EL (cell line): ENCODE measurements at regions not wholly inside any gene's neighbourhood (a gene's known extent, or its start where the extent isn't known, plus 50 kb on each side); places are given as distances from the start of the nearest gene placed in this dataset.
A peak's percentile ranks its signal among the peaks of the same experiment; 100 is the strongest.
"Not testable (repeated sequence)": the region's sequence is repeated elsewhere in the genome, so short reads cannot be mapped to it uniquely, and the experiment has no call there.

Experiments
- DNase-seq: peaks from one replicate; pipeline ENCODE4 v3.0.0-alpha.2; 2016

DNA sequence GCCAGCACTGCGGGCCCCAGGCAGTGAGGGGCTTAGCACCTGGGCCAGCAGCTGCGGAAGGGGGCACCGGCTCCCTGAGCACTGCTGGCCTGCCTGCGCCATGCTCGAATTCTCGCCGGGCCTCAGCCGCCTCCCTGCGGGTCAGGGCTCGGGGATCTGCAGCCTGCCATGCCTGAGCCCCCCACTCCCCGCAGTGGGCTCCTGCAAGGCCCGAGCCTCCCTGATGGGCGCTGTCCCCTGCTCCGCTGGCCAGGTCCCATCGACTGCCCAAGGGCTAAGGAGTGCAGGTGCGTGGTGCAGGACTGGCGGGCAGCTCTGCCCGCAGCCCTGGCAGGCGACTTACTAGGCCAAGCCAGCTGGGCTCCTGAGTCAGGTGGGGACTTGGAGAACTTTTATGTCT is 133.3 kb upstream of the LMNTD1 start:
- no peak for DNase-seq

DNA sequence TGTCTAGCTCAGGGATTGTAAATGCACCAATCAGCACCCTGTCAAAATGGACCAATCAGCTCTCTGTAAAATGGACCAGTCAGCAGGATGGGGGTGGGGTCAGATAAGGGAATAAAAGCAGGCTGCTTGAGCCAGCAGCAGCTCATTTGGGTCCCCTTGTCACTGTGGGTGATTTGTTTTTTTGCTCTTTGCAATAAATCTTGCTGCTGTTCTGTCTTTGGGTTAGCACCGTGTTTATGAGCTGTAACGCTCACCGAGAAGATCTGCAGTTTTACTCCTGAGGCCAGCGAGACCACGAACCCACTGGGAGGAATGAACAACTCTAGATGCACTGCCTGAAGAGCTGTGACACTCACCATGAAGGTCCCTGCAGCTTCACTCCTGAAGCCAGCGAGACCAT is 134.1 kb upstream of the LMNTD1 start:
- DNase-seq = no peak

DNA sequence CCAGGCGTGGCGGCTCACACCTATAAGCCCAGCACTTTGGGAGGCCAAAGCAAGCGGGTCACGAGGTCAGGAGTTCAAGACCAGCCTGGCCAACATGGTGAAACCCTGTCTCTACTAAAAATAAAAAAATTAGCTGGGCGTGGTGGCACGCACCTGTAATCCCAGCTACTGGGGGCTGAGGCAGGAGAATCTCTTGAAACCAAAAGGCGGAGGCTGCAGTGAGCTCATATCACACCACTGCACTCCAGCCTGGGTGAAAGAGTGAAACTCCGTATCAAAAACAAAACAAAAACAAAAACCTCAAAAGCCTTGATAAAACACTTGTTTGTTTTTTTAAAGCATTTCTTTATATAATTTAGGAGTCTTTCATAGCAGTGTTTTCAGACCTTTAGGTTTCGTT is 135.8 kb upstream of the LMNTD1 start:
- DNase-seq = not testable (repeated sequence)

DNA sequence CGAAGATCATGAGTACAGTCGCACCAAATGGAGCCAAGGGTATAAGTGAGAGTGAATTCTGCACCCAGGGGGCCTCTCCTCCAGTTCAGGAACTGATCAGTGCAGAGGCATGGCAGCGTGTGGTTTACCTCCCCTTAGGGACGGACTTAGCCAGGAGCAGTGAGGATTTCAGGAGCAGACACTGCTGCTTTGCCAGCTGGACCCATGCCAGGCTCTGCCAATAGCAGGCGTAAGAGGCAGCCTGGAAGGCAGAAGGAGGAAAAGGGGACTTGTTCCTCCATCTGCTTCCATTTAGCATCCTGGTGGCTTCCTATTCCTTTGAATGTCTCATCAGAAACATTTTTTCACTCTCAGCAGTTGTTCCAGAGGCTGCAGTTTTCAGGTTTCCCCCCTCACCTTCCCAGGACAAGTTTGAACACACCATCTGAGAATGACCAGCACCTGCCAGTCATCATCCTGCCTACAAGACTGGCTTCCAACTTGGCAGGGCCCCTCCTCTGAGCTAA is 137.0 kb upstream of the LMNTD1 start:
- no peak for DNase-seq

DNA sequence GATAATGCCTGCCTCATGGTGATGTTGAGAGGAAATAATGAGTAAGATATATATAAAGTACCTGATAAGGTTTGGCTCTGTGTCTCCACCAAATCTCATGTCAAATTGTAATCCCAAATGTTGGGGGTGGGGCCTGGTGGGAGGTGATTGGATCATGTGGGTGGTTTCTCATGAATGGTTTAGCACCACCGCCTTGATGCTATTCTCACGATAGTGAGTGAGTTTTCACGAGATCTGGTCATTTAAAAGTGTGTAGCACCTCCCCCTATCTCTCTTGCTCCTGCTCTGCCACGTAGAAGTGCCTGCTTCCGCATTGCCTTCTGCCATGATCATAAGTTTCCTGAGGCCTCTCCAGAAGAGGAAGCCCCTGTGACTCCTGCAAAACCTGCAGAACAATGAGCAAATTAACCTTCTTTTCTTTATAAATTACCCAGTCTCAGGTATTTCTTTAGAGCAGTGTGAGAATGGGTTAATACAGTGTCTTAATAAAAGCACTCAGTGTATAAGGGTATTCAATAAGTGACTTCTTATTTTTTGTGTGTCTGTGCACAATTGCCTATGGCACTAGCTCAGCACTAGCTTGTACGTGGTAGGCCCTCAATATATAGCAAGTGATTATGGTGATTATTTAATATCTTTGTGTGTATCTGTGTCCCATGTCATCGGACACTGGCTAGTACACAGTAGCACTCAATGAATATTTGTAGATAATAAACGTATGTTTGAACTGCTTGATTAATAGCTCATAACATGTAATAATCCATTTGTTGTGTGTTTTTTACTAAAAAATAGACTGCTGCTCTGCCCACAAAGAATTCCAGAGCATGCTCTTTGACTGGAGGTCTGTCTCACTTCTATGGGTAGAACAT is 138.1 kb upstream of the LMNTD1 start:
- no peak for DNase-seq

DNA sequence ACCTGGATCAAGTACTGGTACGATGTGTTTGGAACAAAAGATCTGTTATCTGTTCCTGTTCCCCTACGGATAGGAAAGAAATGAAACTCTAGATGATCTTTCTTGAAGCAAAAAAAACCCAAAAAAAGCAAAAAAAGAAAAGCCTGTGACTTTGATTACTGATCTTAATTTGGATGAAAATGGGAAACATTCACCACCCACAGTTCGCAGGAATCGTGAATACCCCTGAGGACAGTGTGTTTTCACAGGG is 138.7 kb upstream of the LMNTD1 start:
- DNase-seq = no peak

DNA sequence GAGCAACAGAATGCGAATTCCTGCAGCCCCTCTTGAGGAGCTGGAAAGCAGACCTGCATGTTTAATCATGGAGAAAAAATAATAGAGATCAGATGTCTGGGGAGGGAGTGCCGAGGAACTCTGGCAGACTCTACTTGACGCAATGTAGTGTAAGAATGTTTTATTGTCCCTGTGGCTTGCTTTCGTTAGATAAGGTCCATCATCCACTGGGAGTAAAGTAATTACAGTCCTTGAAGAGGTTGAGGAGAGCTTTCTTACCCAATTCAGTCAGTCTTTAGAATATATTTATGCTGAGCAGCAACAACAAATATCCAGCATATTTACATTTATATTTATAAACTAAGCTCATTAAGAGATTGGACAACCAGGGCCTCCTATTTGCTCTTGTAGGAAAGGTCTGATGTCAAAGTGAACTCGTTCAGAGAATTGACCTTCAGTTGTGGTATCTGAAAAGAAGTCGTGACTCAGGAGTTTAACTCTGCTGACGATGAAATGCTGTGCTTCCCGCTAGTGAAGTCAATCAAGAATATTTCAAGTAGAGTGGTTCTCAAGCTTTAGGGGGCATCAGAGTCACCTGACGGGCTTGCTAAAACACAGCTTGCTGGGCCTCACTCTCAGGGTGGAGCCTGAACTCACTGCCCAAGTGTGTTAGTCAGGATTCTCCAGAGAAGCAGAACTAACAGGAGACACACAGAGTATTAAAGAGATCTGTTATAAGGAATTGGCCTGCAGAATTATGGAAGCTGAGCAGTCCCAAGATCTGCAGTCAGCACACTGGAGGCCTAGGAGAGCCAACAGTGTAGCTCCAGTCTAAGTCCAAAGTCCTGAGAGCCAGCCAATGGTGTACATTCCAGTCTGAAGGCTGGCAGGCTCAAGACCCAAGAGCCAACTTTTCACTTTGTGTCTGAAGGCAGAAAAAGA is 139.3 kb upstream of the LMNTD1 start:
- DNase-seq = no peak

DNA sequence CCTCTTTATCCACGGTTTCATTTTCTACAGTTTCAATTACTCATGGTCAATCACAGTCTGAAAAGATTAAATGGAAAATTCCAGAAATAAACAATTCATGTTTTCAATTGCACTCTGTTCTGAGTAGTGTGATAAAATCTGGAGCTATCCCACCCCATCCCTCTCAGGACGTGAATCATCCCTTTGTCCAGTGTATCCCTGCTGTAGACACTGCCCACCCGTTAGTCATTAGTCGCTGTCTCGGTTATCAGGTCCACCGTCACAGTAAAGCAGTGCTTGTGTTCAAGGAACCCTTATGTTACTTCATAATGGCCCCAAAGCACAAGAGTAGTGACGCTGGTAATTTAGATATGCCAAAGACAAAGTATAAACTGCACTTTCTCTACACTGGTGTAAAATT is 141.0 kb upstream of the LMNTD1 start:
- DNase-seq = peak; percentile 84

DNA sequence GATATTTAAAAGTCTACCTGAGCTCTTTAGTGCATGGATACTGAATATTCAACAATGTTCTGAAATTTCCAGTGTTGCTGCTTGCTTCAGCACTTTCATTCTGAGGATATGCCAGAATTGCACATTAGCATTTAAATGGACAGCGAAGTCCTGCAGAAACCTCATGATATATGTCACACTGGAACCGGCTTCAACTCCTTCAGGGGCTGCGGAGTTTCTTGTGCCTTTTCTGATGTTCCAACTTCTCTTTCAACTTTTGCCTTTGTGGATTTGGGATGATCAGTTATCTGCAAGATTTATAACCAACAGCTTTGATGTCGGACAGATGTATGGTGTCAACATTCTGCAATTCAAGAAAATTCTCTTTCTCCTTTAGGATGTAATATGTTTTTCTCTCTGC is 142.5 kb upstream of the LMNTD1 start:
- no peak for DNase-seq

DNA sequence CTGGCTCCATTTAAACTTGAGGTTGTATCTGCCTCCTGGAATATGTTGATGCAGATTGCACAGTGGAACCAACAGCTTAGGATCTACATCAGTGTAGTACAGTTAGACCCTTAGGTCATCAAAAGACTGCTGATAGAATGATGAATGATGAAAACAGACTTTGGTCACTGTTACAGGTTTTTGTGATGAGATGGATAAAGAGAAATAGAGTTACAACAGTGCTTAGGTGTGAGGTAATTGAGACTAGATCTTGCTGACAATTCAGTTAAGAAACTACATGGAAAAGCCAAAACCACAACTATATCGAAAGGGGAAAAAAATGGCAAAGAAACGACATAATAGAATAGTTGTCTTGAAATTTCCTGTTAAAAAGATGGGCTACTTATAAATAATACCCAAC is 145.7 kb upstream of the LMNTD1 start:
- DNase-seq = no peak

DNA sequence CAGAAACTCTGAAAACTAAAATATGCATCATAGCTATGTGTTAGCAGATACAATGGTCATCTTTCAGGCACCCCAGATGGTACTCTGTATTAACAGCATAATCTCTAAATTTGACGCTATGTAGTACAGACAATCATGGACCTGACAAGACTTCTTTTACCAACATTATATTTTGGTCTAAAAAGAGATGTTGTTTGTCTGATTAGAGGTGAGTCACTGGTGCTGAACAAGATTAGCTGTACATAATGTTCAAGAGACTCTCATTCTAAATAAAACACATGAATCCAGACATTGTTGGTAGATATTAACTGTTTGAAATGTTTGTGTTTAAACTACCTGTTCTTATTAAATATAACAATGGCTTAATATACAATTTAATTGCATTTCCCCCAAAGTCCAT is 146.4 kb upstream of the LMNTD1 start:
- no peak for DNase-seq

DNA sequence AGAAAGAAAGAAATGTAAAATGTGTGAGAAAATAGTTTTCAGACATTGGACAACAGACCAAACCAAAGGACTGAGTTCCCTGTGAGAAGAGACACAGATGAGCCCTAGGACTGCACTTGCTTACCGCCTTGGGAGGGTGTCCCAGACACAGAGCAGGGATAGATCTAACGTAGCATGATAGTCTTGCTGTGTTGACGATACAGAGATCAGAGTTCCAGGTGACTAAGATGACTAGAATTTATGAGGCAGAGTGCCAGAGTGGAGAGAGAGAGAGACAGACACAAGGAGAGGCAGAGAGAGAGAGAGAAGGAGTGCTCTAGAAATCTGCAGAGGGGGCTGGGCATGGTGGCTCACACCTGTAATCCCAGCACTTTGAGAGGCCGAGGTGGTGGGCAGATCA is 148.2 kb upstream of the LMNTD1 start:
- peak; percentile 77 for DNase-seq

DNA sequence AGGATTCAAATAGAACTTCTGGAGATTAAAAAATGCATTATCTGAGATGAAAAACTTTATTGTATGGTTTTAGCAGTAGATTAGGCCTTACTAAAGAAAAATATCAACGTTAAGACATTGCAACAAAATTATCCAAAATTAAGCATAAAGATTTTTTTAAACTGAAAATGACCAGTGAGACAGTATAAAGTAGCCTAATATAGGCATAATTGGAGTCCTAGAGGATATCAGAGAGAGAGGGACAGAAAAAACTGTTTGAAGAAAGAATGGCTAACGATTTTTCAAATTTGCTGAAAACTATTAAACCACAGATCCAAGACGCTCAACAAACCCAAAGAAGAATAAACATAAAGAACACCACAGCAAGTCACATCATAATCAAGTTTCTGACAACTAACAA is 149.5 kb upstream of the LMNTD1 start:
- DNase-seq = no peak

DNA sequence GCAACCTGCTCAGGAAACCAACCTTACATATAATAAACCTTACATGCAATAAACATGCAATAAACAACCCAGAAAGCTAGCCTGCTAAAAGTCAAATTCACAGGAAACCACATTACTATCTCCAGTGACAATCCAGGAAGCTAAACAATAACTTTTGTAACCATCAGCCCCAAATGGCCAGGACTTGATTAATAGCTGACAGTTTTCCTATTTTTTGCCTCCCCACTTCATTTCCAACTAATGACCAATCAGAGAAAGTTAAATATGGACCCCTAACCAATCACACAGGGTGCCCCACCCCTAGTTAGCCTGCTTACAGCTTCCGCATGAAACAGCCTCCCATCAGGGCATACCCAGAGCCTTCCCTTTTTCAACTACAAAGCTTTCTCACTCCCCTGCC is 152.2 kb upstream of the LMNTD1 start:
- no peak for DNase-seq

DNA sequence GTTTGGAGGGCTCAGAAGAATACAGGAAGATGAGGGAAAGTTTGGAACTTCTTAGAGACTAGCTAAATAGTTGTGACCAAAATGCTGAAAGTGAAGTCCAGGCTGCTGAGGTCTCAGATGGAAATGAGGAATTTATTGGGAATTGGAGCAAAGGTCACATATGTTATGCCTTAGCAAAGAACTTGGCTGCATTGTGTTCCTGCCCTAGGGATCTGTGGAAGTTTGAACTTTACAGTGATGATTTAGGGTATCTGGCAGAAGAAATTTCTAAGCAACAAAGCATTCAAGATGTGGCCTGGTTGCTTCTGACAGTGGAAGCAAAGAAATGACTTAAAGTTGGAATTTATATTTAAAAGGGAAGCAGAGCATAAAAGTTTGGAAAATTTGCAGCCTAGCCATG is 153.6 kb upstream of the LMNTD1 start:
- DNase-seq = peak; percentile 23

DNA sequence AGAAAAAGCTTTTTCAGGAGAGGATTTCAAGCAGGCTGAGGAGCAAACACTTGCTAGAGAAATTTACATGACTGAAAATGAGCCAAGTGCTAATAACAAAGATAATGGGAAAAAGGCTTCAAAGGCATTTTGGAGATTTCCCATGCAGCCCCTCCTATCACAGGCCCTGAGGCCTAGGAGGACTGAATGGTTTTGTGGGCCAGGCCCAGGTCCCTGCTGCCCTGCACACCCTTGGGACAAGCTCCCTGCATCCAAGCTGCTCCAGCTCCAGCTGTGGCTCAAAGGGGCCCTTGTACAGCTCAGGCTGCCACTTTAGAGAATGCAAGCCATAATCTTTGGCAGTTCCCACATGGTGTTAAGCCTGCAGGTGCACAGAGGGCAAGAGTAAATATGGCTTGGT is 154.0 kb upstream of the LMNTD1 start:
- DNase-seq = no peak

DNA sequence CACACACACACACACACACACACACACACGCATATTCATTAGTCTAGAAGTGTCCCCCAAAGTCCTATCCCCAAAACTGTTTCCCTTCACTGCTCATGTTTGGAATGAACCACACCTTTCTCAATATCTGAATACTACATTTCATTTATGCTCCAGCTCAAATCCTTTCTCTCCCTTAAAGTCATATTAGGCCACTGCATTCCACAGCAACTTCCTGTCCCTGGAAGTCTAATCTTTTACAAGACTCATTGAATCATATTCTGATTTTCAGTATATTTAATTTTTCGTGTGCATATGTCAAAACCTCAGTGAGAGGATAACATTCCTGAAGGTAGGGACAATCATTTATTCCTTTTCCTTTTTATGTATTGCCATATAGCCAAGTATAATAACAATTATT is 155.6 kb upstream of the LMNTD1 start:
- DNase-seq = no peak

DNA sequence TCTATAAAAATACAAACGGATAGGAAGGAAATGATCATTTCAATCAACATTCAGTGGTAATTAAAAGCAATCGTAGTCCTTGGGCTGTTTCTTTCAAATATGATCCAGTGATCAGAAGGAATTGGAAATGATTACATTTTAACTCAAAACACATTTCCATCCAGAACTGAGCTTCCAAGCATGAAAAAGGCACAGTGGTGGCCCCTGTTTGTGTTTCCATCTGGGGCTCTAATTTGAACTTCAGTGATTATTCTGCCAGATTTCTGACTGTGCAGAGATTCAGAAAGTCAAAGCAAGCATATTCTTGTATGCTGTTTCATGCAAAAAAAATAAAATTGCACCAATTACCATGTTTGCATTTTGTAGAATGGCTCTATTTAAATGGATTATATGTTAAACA is 157.0 kb upstream of the LMNTD1 start:
- DNase-seq = no peak

DNA sequence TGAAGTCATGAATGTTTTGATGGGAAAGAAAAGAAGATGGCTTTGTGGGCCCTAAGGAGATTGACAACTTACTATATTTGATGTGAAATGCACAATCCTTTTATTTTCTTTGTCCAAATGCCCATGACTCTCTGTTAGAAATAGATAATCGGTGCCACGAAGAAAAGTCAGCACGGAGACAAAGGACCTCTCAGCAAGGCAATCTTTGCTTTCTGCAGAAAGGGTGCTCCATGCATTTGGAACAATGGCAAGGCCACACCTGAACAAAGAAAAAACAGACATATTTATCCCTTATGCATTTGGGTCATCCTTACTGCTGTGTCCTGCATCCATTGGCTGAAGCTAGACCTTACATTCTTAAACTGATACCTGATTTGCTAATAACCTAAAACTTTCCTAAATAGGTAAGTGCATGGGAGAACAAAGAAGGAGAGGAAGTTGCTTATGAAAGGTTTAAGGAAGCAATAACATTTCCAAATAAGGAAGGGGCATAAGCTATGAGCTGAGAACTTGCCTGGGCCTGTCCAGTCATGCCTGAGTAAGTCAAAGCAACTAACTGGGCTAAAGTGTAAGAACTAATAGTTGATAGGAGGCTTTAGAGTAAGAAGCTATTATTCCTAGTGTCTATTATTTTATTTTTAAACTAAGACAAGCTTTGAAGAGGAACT is 158.0 kb upstream of the LMNTD1 start:
- DNase-seq = peak; percentile 8

DNA sequence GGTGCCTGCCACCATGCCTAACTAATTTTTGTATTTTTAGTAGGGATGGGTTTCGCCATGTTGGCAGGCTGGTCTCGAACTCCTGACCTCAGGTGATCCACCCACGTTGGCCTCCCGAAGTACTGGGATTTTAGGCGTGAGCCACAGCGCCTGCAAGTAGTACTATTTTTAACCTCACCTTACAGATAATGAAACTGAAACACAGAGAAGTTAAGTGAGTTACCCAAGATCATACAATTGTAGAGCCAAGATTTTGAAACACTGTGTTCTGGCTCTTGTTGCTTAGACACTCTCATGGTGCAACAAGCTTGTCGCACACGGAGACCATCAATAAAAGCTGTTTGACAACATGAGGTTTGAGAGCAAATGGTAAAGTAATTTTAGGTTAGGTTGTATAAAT is 159.1 kb upstream of the LMNTD1 start:
- DNase-seq = no peak

DNA sequence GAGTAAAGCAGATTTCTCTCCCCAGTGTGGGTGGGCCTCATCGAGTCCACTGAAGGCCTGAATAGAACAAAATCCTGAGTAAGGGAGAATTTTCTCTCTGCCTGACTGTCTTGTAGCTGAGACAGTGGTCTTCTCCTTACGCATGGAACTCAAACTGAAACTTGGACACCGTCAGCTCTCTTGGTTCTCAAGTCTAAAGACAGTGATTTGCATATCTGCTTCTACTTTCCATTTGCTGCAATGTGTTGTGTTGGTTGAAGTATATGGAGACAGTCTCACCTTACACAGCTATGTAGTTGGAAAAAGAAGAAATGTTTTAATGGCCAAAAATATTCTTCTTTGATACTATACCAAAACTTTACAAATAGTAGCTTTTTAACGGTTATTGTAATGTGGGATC is 160.2 kb upstream of the LMNTD1 start:
- no peak for DNase-seq

DNA sequence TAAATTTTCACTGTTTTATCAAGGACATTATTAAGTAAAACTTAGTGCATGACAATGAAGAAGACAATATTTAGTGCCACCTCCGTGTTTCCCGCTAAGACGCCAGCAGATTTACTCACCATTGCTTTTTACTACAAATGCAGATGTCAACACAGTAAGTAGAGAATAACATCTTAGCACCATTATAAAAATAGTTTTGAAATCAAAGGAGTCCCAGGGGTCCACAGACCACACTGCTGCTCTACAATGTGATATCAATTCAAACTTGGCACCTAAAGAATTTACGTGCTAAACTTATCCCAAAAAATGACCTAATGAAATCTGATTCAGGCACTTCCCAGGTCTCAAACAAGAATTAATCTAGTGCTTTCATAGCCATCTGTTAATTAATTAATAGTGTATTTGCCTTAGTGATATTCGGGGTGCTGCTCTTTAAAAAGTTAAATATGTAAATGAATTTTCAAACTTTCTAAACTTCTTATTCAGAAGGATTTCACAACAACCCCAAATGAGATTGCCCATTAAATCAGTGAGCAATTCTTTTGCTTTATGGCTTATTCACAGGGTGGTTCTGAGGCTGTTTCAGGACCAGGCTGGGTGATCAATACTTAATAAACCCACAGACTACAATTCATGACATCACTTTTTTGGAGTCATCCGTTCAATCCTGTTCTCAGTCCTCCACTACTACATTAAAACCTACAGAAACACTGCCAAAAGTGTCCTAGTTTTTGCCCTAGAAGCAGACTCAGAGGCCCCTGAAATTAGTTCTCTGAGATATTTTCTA is 161.3 kb upstream of the LMNTD1 start:
- no peak for DNase-seq

DNA sequence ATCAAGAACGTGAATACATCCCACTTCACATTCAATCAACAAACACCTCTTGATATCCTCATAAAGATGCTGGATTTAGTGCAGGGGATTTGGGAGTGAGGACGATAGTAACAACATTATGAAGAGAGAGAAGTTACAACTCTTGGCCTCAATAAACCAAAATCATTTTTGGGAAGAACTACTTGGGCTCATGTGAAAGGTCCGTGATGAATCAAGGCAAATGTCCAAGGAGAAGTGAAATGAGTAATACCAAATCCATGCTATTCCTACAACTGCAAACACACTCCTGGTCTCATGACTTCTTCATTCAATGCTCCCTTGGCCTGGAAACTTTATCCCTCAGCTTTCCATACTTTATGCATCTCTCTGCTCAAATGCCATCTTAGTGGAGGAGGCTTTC is 162.0 kb upstream of the LMNTD1 start:
- peak; percentile 7 for DNase-seq
